HG02610 (cell line): ENCODE measurements at regions not wholly inside any gene's neighbourhood (a gene's known extent, or its start where the extent isn't known, plus 50 kb on each side); places are given as distances from the start of the nearest gene placed in this dataset.

Source experiments
- ATAC-seq: cut with Tn5 transposase; IDR thresholded peaks from one replicate; pipeline ENCODE4 v1.9.1; 2021; ENCODE audit warnings: mild to moderate bottlenecking, moderate library complexity; ENCODE audit not compliant: unreplicated experiment

- no peak for ATAC-seq
Measured at GRCh38 chr10:44435196-44435595, 50.3 kb upstream of the CXCL12 start.

- no peak for ATAC-seq
Measured at GRCh38 chr10:44436240-44436639, 51.3 kb upstream of the CXCL12 start.

- ATAC-seq, result no peak
Measured at GRCh38 chr10:44437840-44438511, 53.1 kb upstream of the CXCL12 start.

- ATAC-seq, result no peak
Measured at GRCh38 chr10:44439239-44439957, 54.5 kb upstream of the CXCL12 start.

GRCh38 chr10:44439958-44440244 is 55.0 kb upstream of the CXCL12 start:
- ATAC-seq, result no peak

GRCh38 chr10:44457259-44457658 is 72.4 kb upstream of the CXCL12 start:
- ATAC-seq, result no peak

GRCh38 chr10:44458671-44459413 is 73.9 kb upstream of the CXCL12 start:
- no peak for ATAC-seq

- no peak for ATAC-seq
Measured at GRCh38 chr10:44459671-44460070, 74.8 kb upstream of the CXCL12 start.

GRCh38 chr10:44460416-44460815 is 75.5 kb upstream of the CXCL12 start:
- ATAC-seq, result no peak

- no peak for ATAC-seq
Measured at GRCh38 chr10:44462338-44462914, 77.5 kb upstream of the CXCL12 start.

- ATAC-seq, result no peak
Measured at GRCh38 chr10:44463511-44464121, 78.7 kb upstream of the CXCL12 start.

- ATAC-seq, result no peak
Measured at GRCh38 chr10:44464503-44464902, 79.6 kb upstream of the CXCL12 start.

- ATAC-seq, result no peak
Measured at GRCh38 chr10:44465401-44466115, 80.7 kb upstream of the CXCL12 start.

GRCh38 chr10:44466236-44466635 is 81.3 kb upstream of the CXCL12 start:
- no peak for ATAC-seq

- ATAC-seq, result no peak
Measured at GRCh38 chr10:44467090-44467489, 82.2 kb upstream of the CXCL12 start.

- no peak for ATAC-seq
Measured at GRCh38 chr10:44467900-44468299, 83.0 kb upstream of the CXCL12 start.

- no peak for ATAC-seq
Measured at GRCh38 chr10:44468525-44468924, 83.6 kb upstream of the CXCL12 start.

GRCh38 chr10:44468965-44469364 is 84.1 kb upstream of the CXCL12 start:
- no peak for ATAC-seq

- no peak for ATAC-seq
Measured at GRCh38 chr10:44470784-44471183, 85.9 kb upstream of the CXCL12 start.

GRCh38 chr10:44471410-44471809 is 86.5 kb upstream of the CXCL12 start:
- ATAC-seq, result no peak

- ATAC-seq, result no peak
Measured at GRCh38 chr10:44473146-44473545, 88.2 kb upstream of the CXCL12 start.
